Rectal smooth muscle tissue (tissue), 1 donor: ENCODE measurements at regions not wholly inside any gene's neighbourhood (a gene's known extent, or its start where the extent isn't known, plus 50 kb on each side); places are given as distances from the start of the nearest gene placed in this dataset.

Experiments used
- H3K27ac ChIP-seq: one replicate; pipeline ENCODE4 v1.7.0; 2013; ENCODE audit warnings: low read depth, low read length, inconsistent platforms
- H3K27me3 ChIP-seq: one replicate; pipeline ENCODE4 v1.7.0; 2013; ENCODE audit warnings: low read length; ENCODE audit not compliant: control insufficient read depth, insufficient read depth
- H3K36me3 ChIP-seq: one replicate; pipeline ENCODE4 v1.7.0; 2013; ENCODE audit warnings: low read length; ENCODE audit not compliant: control insufficient read depth, insufficient read depth
- H3K4me1 ChIP-seq: one replicate; pipeline ENCODE4 v1.7.0; 2013; ENCODE audit warnings: low read length; ENCODE audit not compliant: control insufficient read depth, insufficient read depth
- H3K4me3 ChIP-seq: one replicate; pipeline ENCODE4 v1.7.0; 2013; ENCODE audit warnings: low read length
- H3K9ac ChIP-seq: one replicate; pipeline ENCODE4 v1.7.0; 2013; ENCODE audit warnings: low read length

DNA sequence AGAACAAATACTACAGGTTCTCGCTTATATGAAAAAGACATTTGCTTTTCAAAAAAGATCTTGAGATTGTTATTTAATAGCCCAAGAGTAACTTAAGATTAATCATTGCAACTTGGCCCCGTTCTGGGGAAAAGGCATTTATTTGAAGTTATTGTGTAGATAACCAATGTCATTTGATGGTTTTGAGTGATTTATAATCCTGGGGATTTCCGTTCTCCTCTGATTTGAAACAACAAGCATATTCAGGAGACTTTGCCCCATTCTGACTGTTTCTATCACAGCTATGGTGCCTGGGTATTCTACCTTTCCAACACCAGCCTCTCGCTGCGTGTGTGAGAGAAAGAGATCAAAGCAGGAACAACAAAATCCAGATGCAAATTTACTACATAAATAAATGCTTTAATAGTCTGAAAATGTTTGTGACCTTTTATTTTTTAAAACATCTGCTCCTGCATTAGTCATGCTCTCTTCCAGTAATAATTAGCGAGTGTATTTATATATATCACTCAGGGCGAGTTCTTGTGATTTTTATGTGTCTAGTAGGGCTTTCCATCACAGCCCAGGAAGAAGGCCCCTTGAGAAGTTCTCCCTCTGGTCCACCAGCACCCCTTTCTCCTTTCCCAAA, 197.9 kb upstream of the FOXQ1 start:
- H3K4me3 ChIP-seq, result no peak overlapping the region
- no peak overlapping the region for H3K9ac ChIP-seq
- H3K27me3 ChIP-seq, result no peaks in the 10 kb centered on the region
- H3K36me3 ChIP-seq, result no peaks in the 10 kb centered on the region
- H3K4me1 ChIP-seq, result no peaks in the 10 kb centered on the region
- H3K27ac ChIP-seq, result no peak overlapping the region

DNA sequence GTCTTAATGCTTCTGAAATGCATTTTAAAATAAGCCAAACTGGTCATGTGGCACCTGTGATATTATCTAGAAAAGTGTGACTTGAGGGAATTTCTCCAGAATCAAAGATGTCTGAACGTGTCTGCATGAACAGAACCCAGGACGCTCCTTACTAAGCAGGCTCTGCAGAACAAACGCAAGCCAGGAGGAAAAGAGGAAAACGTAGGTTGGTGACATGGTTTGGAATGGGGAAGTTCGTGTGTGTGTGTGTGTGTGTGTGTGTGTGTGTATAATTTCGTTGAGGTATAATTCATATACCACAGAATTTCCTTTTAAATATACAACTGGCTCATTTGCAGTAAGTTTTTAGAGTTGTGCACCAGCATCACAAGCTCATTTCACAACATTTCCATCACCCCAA, 200.5 kb upstream of the FOXQ1 start:
- Histone ChIP-seq H3K36me3 (no peaks in the 10 kb centered on the region), H3K27me3 (no peaks in the 10 kb centered on the region), H3K4me1 (no peaks in the 10 kb centered on the region), H3K9ac (no peak overlapping the region), H3K4me3 (no peak overlapping the region), H3K27ac (no peak overlapping the region)

DNA sequence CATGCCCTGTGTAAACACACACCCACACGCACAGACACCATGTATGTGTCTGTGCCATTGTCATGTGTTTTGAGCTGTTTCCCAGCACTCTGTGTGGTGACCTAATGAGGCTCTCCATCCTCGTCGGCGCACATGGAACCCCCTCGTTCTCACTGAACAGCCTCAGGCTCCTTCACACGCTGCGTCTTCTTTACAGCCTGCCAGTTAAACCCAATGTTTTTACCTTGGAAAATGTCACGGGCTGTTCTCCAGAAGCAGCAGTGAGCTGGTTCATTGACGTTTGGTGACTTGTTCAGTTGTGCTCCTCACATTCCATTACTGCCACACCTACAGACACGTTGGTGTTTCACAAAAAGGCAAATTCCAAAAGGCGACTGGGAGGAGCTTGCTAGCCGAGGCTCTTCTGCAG, 201.0 kb upstream of the FOXQ1 start:
- H3K9ac ChIP-seq, result no peak overlapping the region
- H3K4me3 ChIP-seq, result no peak overlapping the region

GRCh38 chr6:1110164-1110563, 201.7 kb upstream of the FOXQ1 start:
- H3K27me3 ChIP-seq, result no peaks in the 10 kb centered on the region
- H3K4me3 ChIP-seq, result no peak overlapping the region
- H3K27ac ChIP-seq, result no peak overlapping the region
- H3K9ac ChIP-seq, result no peak overlapping the region
- no peaks in the 10 kb centered on the region for H3K4me1 ChIP-seq
- H3K36me3 ChIP-seq, result no peaks in the 10 kb centered on the region

More for the DNA sequence above, 201.0 kb upstream of the FOXQ1 start:
- no peak overlapping the region for H3K27ac ChIP-seq
- no peaks in the 10 kb centered on the region for H3K36me3 ChIP-seq
- H3K4me1 ChIP-seq, result no peaks in the 10 kb centered on the region
- H3K27me3 ChIP-seq, result no peaks in the 10 kb centered on the region

- Histone ChIP-seq H3K27ac (no peak overlapping the region), H3K4me3 (no peak overlapping the region), H3K36me3 (no peaks in the 10 kb centered on the region), H3K9ac (no peak overlapping the region), H3K27me3 (no peaks in the 10 kb centered on the region), H3K4me1 (no peaks in the 10 kb centered on the region)
These were observed 202.8 kb upstream of the FOXQ1 start for GRCh38 chr6:1109134-1109533.

DNA sequence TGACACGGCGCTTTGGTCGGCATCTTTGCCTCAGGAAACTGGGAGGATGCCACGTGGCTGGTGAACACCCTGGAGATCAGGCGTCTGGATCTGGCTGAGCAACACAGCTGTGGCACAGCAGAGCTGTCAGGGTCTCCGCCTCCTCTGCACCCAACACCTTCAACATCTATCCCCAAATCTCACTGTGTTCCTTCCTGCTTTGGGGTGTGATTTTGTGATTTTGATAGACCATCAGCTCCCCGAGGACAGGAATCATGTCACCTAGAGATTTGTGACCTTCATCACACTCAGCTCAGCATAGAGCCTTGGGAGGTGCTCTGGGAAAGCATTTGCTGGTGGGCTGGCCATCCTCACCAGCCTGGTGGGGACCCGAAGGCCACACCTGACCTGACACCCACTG, 203.7 kb upstream of the FOXQ1 start:
- Histone ChIP-seq H3K27me3 (no peaks in the 10 kb centered on the region), H3K4me1 (no peaks in the 10 kb centered on the region), H3K36me3 (no peaks in the 10 kb centered on the region), H3K4me3 (no peak overlapping the region), H3K9ac (no peak overlapping the region), H3K27ac (no peak overlapping the region)

GRCh38 chr6:1107578-1107977, 204.3 kb upstream of the FOXQ1 start:
- Histone ChIP-seq H3K9ac (no peak overlapping the region), H3K27me3 (no peaks in the 10 kb centered on the region), H3K36me3 (no peaks in the 10 kb centered on the region), H3K4me1 (no peaks in the 10 kb centered on the region), H3K27ac (no peak overlapping the region), H3K4me3 (no peak overlapping the region)

- Histone ChIP-seq H3K4me3 (no peak overlapping the region), H3K36me3 (no peaks in the 10 kb centered on the region), H3K9ac (no peak overlapping the region), H3K27me3 (no peaks in the 10 kb centered on the region), H3K4me1 (no peaks in the 10 kb centered on the region), H3K27ac (no peak overlapping the region)
These were observed 206.0 kb upstream of the FOXQ1 start for GRCh38 chr6:1105833-1106400.

GRCh38 chr6:1104988-1105670, 206.8 kb upstream of the FOXQ1 start:
- Histone ChIP-seq H3K9ac (no peak overlapping the region), H3K4me1 (no peaks in the 10 kb centered on the region), H3K4me3 (no peak overlapping the region), H3K27ac (no peak overlapping the region), H3K36me3 (no peaks in the 10 kb centered on the region), H3K27me3 (no peaks in the 10 kb centered on the region)

GRCh38 chr6:1103945-1104623, 207.8 kb upstream of the FOXQ1 start:
- no peaks in the 10 kb centered on the region for H3K36me3 ChIP-seq
- H3K9ac ChIP-seq, result no peak overlapping the region
- no peaks in the 10 kb centered on the region for H3K27me3 ChIP-seq
- H3K4me3 ChIP-seq, result no peak overlapping the region
- no peak overlapping the region for H3K27ac ChIP-seq
- H3K4me1 ChIP-seq, result no peaks in the 10 kb centered on the region

- H3K27me3 ChIP-seq, result no peaks in the 10 kb centered on the region
- no peak overlapping the region for H3K9ac ChIP-seq
- H3K27ac ChIP-seq, result no peak overlapping the region
- no peaks in the 10 kb centered on the region for H3K36me3 ChIP-seq
- no peaks in the 10 kb centered on the region for H3K4me1 ChIP-seq
- H3K4me3 ChIP-seq, result no peak overlapping the region
These were observed 208.9 kb upstream of the FOXQ1 start for GRCh38 chr6:1103021-1103420.

- H3K27ac ChIP-seq, result no peak overlapping the region
- no peaks in the 10 kb centered on the region for H3K36me3 ChIP-seq
- H3K27me3 ChIP-seq, result no peaks in the 10 kb centered on the region
- H3K9ac ChIP-seq, result no peak overlapping the region
- no peak overlapping the region for H3K4me3 ChIP-seq
- H3K4me1 ChIP-seq, result no peaks in the 10 kb centered on the region
These were observed 211.6 kb upstream of the FOXQ1 start for GRCh38 chr6:1100269-1100668.
